B cell (primary cell): ENCODE measurements at regions not wholly inside any gene's neighbourhood (a gene's known extent, or its start where the extent isn't known, plus 50 kb on each side); places are given as distances from the start of the nearest gene placed in this dataset.

ENCODE experiments used
- CTCF ChIP-seq: fragments of 200-600 bp; IDR thresholded peaks from one replicate; pipeline ENCODE4 v1.8.0; 2022; ENCODE audit warnings: antibody characterized with exemption, mild to moderate bottlenecking
- EZH2 ChIP-seq: IDR thresholded peaks from 2 replicates; pipeline ENCODE4 v1.6.1; 2012; ENCODE audit warnings: borderline replicate concordance, low read depth, mild to moderate bottlenecking, moderate library complexity, low read length; ENCODE audit not compliant: insufficient read depth, poor library complexity, severe bottlenecking

- TF ChIP-seq CTCF (no peak), EZH2 (no peak)
Observed at GRCh38 chr9:3118081-3118480, 274.2 kb upstream of the PUM3 start.
